ENCODE measurements at regions not wholly inside any gene's neighbourhood (a gene's known extent, or its start where the extent isn't known, plus 50 kb on each side); places are given as distances from the start of the nearest gene placed in this dataset.
"Not testable (repeated sequence)": the region's sequence is repeated elsewhere in the genome, so short reads cannot be mapped to it uniquely, and the experiment has no call there.

GRCh38 chr2:216750750-216751149 is 55.4 kb upstream of the IGFBP5 start:
- TF ChIP-seq CTCF (conservative IDR thresholded peaks at IDR 0.05; ENCODE audit: low read depth, low read length); EZH2 (IDR thresholded peaks at IDR 0.05; ENCODE audit: borderline replicate concordance, low read depth, low read length, poor library complexity, severe bottlenecking): not testable (repeated sequence)

Data from A673 (cell line).